Prostate gland (tissue), 2 donors: ENCODE measurements at regions not wholly inside any gene's neighbourhood (a gene's known extent, or its start where the extent isn't known, plus 50 kb on each side); places are given as distances from the start of the nearest gene placed in this dataset.
"Not testable (repeated sequence)": the region's sequence is repeated elsewhere in the genome, so short reads cannot be mapped to it uniquely, and the experiment has no call there.

Experiments
- DNase-seq: peaks from one replicate; pipeline ENCODE4 v3.0.0-alpha.2; 2019; ENCODE audit warnings: low spot score
- H3K27ac ChIP-seq, 2 donors: fragments of 200-600 bp; sonication (generic); 2 replicates each; pipeline ENCODE4 v1.5.1; 2017 to 2019
- H3K27me3 ChIP-seq: fragments of 200-600 bp; sonication (generic); replicated peaks from 2 replicates; pipeline ENCODE4 v1.5.1; 2019; ENCODE audit not compliant: insufficient read depth
- H3K36me3 ChIP-seq, 2 donors: fragments of 200-600 bp; sonication (generic); 1 replicate in 1 of 2; 2 replicates in 1 of 2; pipeline versions ENCODE4 v1.5.1 to v1.8.1; 2017 to 2019
- H3K4me1 ChIP-seq: fragments of 200-600 bp; sonication (generic); replicated peaks from 2 replicates; pipeline ENCODE4 v1.5.1; 2019
- H3K4me3 ChIP-seq, 2 donors: fragments of 200-600 bp; sonication (generic); 2 replicates each; pipeline ENCODE4 v1.5.1; 2017 to 2019
- H3K9me3 ChIP-seq: fragments of 200-600 bp; sonication (generic); 2 replicates; pipeline ENCODE4 v1.5.1; 2017
- POLR2A ChIP-seq: fragments of 450-650 bp; IDR thresholded peaks from one replicate; pipeline ENCODE4 v1.6.1; 2016; ENCODE audit warnings: antibody characterized with exemption, mild to moderate bottlenecking
- POLR2AphosphoS5 ChIP-seq: sonication (generic); formaldehyde crosslinking; IDR thresholded peaks from one replicate; pipeline ENCODE4 v1.6.1; 2017; ENCODE audit warnings: antibody characterized with exemption
- WGBS: methylation state at CpG from one replicate; pipeline ENCODE4 v1.1.5; 2018; 5-methylcytosine and 5-hydroxymethylcytosine counted together
- intact Hi-C: fragments of 100-400 bp; cut with DNase I; formaldehyde crosslinking; loops from one replicate; pipeline ENCODE4 v1.14.2; 2022
- TF ChIP-seq, protein P1 (sequence below), 4 experiments: fragments of 200-600 bp in 2 of 4; fragments of 450-650 bp in 2 of 4; sonication (generic) in 2 of 4; IDR thresholded peaks; 1 replicate in 3 of 4; 2 replicates in 1 of 4; pipeline ENCODE4 v1.5.1; 2016 to 2019; ENCODE audit warnings: antibody characterized with exemption in 4 of 4, mild to moderate bottlenecking in 2 of 4, moderate library complexity in 2 of 4

DNA sequence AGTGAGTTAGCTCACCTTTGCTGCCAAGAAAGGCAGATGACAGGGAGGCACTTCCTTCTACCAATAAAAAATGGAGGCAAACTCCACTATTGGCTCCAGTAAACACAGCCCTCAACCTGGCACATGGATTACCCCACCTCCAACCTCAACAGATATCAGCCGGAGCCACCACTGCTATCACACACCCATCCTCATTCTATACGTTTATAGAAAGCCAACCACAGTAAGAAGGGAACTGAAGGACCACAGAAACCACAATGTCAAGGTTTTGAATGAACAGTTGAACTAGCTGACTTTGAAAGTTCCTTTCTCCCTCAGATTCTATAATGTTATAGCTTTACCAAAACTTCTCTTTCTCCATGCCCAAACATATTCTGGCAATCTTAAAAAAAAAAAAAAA, 526.2 kb downstream of the UQCRFS1 start:
- no peak for DNase-seq
- no peak overlapping the region for H3K4me3 ChIP-seq
- no peaks in the 10 kb centered on the region for H3K36me3 ChIP-seq
- 79% methylated on average over 2 of the region's 2 CpGs for WGBS
- no peaks in the 10 kb centered on the region for H3K27me3 ChIP-seq
- TF ChIP-seq POLR2A (no peak), POLR2AphosphoS5 (no peak)
- TF ChIP-seq, protein P1, sequence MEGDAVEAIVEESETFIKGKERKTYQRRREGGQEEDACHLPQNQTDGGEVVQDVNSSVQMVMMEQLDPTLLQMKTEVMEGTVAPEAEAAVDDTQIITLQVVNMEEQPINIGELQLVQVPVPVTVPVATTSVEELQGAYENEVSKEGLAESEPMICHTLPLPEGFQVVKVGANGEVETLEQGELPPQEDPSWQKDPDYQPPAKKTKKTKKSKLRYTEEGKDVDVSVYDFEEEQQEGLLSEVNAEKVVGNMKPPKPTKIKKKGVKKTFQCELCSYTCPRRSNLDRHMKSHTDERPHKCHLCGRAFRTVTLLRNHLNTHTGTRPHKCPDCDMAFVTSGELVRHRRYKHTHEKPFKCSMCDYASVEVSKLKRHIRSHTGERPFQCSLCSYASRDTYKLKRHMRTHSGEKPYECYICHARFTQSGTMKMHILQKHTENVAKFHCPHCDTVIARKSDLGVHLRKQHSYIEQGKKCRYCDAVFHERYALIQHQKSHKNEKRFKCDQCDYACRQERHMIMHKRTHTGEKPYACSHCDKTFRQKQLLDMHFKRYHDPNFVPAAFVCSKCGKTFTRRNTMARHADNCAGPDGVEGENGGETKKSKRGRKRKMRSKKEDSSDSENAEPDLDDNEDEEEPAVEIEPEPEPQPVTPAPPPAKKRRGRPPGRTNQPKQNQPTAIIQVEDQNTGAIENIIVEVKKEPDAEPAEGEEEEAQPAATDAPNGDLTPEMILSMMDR (IDR thresholded peaks at IDR 0.05): no peak
- H3K4me1 ChIP-seq: no peaks in the 10 kb centered on the region
- H3K27ac ChIP-seq: no peak overlapping the region
- H3K9me3 ChIP-seq: no peaks in the 10 kb centered on the region
- intact Hi-C loops: no loop called here

- no peaks in the 10 kb centered on the region for H3K9me3 ChIP-seq
- no peak for DNase-seq
- WGBS: 95% methylated on average over 3 of the region's 3 CpGs
- H3K4me1 ChIP-seq: no peaks in the 10 kb centered on the region
- no peak overlapping the region for H3K27ac ChIP-seq
- no peaks in the 10 kb centered on the region for H3K36me3 ChIP-seq
- TF ChIP-seq POLR2AphosphoS5: no peak
- no peak for TF ChIP-seq POLR2A
- TF ChIP-seq, protein P1 (IDR thresholded peaks at IDR 0.05): no peak
- intact Hi-C loops: no loop called here
- no peaks in the 10 kb centered on the region for H3K27me3 ChIP-seq
- no peak overlapping the region for H3K4me3 ChIP-seq
Measured at GRCh38 chr19:28685802-28686201, 527.1 kb downstream of the UQCRFS1 start.

DNA sequence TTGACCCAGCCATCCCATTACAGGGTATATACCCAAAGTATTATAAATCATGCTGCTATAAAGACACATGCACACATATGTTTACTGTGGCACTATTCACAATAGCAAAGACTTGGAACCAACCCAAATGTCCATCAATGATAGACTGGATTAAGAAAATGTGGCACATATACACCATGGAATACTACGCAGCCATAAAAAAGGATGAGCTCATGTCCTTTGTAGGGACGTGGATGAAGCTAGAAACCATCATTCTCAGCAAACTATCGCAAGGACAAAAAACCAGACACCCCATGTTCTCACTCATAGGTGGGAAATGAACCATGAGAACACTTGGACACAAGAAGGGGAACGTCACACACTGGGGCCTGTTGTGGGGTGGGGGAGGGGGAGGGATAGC, 527.9 kb downstream of the UQCRFS1 start:
- H3K36me3 ChIP-seq, H3K9me3 ChIP-seq, H3K27me3 ChIP-seq, H3K4me3 ChIP-seq, H3K27ac ChIP-seq, DNase-seq, H3K4me1 ChIP-seq, intact Hi-C loops: not testable (repeated sequence)
- 91% methylated on average over 4 of the region's 4 CpGs for WGBS

GRCh38 chr19:28680111-28680510, 532.8 kb downstream of the UQCRFS1 start:
- H3K36me3 ChIP-seq: no peaks in the 10 kb centered on the region
- no peak for DNase-seq
- no peak overlapping the region for H3K27ac ChIP-seq
- TF ChIP-seq, protein P1 (IDR thresholded peaks at IDR 0.05): no peak
- TF ChIP-seq POLR2A: no peak
- TF ChIP-seq POLR2AphosphoS5: no peak
- intact Hi-C loops: no loop called here
- 93% methylated on average over 3 of the region's 3 CpGs for WGBS
- H3K4me3 ChIP-seq: no peak overlapping the region
- no peaks in the 10 kb centered on the region for H3K27me3 ChIP-seq
- H3K9me3 ChIP-seq: no peaks in the 10 kb centered on the region
- no peaks in the 10 kb centered on the region for H3K4me1 ChIP-seq

- no peak overlapping the region for H3K27ac ChIP-seq
- WGBS: 55% methylated on average over 2 of the region's 2 CpGs
Measured at GRCh38 chr19:28670836-28671235, 542.1 kb downstream of the UQCRFS1 start.

More at GRCh38 chr19:28670836-28671235, 542.1 kb downstream of the UQCRFS1 start:
- H3K27me3 ChIP-seq: no peaks in the 10 kb centered on the region
- TF ChIP-seq POLR2AphosphoS5: no peak
- TF ChIP-seq, protein P1 (IDR thresholded peaks at IDR 0.05): no peak
- TF ChIP-seq POLR2A: no peak
- intact Hi-C loops: no loop called here
- H3K9me3 ChIP-seq: no peaks in the 10 kb centered on the region
- H3K4me3 ChIP-seq: no peak overlapping the region
- no peaks in the 10 kb centered on the region for H3K4me1 ChIP-seq
- DNase-seq: no peak
- H3K36me3 ChIP-seq: no peaks in the 10 kb centered on the region
